NOMO-1 (cell line): ENCODE measurements at regions not wholly inside any gene's neighbourhood (a gene's known extent, or its start where the extent isn't known, plus 50 kb on each side); places are given as distances from the start of the nearest gene placed in this dataset.
"Not testable (repeated sequence)": the region's sequence is repeated elsewhere in the genome, so short reads cannot be mapped to it uniquely, and the experiment has no call there.

Experiments
- DNase-seq, 2 experiments: peaks; one replicate each; lab custom pipeline; 2025; ENCODE audit not compliant: unreplicated experiment in 2 of 2; lab: John Stamatoyannopoulos, UW

- peak in 1 of 2 experiments; percentile 1 for DNase-seq
Measured at GRCh38 chrX:130550351-130550750, 148.6 kb downstream of the RBMX2 start.

- DNase-seq: no peak
Measured at GRCh38 chrX:130552444-130553073, 150.8 kb downstream of the RBMX2 start.

DNA sequence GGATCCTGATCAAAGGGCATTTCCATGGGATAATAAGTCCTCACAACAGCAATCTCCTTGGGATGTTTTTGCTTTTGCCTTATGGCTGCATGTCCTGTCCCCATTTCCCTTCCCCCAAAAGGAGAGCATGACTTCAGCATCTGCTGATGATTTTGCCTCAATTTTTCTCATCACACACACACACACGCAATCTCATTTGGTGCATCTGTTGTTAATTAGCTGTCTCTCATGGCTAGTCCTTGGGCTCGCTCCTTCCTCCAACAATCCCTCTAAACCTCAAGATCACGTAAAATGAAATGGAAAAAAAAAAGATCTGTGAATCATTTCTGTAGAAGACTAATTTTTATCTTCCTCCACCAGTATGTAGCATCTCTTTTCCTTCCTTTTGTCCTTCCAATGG is 153.6 kb downstream of the RBMX2 start:
- DNase-seq: no peak

DNA sequence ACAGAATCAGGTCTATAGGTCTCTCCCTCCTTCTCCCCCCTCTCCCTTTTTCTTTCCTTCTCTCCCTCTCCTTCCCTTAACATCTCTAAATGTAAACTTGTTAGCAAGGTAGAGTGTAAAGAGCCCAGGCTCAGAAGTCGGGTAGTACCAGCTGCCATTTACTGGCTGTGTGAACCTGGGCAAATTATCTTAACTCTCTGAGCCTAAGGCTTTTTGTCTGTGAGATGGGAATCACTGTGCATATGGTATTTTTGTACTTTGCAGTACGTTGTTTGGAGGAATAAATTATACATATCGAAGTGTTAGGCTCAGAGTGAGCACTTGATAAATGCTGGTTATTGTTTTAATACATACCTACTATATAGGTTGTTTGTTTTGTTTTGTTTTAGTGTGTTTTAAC is 154.0 kb downstream of the RBMX2 start:
- DNase-seq: no peak

DNA sequence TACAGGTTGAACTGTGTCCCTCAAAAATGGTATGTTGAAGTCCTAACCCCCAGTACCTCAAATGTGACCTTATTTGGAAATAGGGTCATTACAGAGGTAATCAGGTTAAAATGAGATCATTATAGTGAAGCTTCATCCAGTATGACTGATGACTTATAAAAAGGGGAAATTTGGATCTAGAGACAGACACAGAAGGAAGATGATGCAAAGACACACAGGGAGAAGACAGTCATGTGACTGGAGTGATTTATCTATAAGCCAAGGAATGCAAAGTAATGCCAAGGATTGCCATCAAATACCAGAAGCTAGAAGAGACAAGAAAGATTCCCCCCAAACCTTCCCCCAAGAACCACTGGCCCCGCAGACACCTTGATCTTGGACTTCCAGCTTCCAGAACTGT is 155.2 kb downstream of the RBMX2 start:
- no peak for DNase-seq

- DNase-seq: no peak
Measured at GRCh38 chrX:130560544-130560943, 158.8 kb downstream of the RBMX2 start.

DNA sequence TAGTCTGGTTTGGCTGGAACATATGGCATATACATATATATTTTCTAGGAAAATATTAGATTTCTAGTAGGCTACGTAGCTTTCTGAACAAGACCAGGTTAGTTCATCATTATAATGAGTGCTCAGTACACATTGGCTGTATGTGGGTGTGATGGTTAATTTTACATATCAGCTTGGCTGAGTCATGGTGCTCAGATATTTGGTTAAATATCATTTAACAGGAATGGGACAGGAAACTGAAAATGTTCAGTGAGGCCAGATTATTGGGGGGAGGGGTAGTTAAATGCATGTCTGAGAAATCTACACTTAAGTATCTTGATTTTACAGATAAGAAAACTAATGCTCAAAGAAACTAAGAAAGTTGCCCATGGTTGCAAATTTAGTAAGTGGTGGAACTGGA is 160.1 kb downstream of the RBMX2 start:
- DNase-seq: no peak

DNA sequence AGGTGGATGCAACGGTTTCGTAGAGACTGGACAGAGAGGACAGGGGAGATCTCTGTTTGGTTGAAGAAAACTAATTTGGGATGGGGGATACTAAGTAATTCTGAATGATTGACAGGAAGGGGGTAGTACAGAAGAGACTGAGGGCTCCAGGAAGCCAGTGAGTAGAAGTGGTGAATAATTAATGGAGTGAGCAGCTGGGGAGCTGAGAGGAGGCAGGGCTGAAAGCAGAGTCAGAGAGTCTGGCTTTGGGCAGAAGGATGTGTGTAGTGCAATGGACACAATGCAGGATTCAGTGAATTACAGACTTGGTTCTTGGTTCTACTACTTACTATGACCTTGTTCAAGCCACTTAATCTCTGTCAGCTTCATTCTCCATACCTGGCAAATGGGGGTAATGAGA is 161.7 kb downstream of the RBMX2 start:
- DNase-seq: no peak

GRCh38 chrX:130566028-130566683 is 164.4 kb downstream of the RBMX2 start:
- DNase-seq: no peak

- DNase-seq: not testable (repeated sequence)
Measured at GRCh38 chrX:130573030-130573429, 171.2 kb downstream of the RBMX2 start.
